ENCODE measurements at regions not wholly inside any gene's neighbourhood (a gene's known extent, or its start where the extent isn't known, plus 50 kb on each side); places are given as distances from the start of the nearest gene placed in this dataset.

DNA sequence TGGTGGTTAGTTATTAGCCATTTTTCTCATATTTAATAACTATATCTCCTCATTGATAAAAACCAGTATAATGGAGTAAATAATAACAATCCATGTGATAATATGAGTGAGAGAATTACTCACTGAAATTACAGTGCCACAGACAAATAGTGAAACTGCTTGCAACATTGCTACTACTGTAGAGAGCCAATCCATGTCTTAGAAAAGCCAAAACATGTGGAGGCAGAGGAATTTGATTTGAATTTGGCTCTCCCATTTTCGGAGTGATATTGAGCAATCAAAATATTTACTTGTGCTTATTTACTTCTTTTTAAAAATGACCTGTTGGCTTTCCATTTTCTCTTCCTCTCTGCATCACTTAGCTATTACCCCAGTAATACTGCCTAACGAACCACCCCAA is 288.3 kb upstream of the TCF4 start:
- H3K79me2 ChIP-seq (ENCODE audit: control insufficient read depth in 1 of 2, insufficient read depth in 2 of 2, low read length in 2 of 2), result no peaks in the 10 kb centered on the region
- no peak overlapping the region for H3K9ac ChIP-seq (replicated peaks in 1 of 4; ENCODE audit: extremely low read depth in 1 of 4, low read depth in 3 of 4, low read length in 3 of 4)
- H2BK15ac ChIP-seq (ENCODE audit: low read length), result no peak overlapping the region
- H3K36me3 ChIP-seq (ENCODE audit: control insufficient read depth in 2 of 4, insufficient read depth in 4 of 4, low read length in 3 of 4), result no peaks in the 10 kb centered on the region
- DNase-seq (ENCODE audit: low read depth in 1 of 2, low spot score in 2 of 2) (no peak), FAIRE-seq (no peak)
- ChIA-PET CTCF (ENCODE audit: partially characterized antibody) (interaction anchor here (1.2 to 1.7 kb wide), 4 partner anchors 11 to 26 kb away, joined by 3 to 5 read pairs (median 5); no protein-coding TSS in a partner anchor), POLR2A (ENCODE audit: partially characterized antibody) (no interaction called here)
- no peak overlapping the region for H2AK5ac ChIP-seq (ENCODE audit: low read depth, low read length)
- H3K4me2 ChIP-seq (ENCODE audit: insufficient read depth in 1 of 2, low read depth in 2 of 2, low read length in 2 of 2), result no peak overlapping the region
- H3K4me1 ChIP-seq (replicated peaks in 1 of 4; ENCODE audit: control insufficient read depth in 3 of 4, insufficient read depth in 4 of 4, low read length in 3 of 4), result peaks cover 0 to 4% (median 0%) of the 10 kb centered on the region in 4 experiments; a peak in 2 of 7 replicates
- H4K20me1 ChIP-seq (replicated peaks in 1 of 2; ENCODE audit: control insufficient read depth in 1 of 2, insufficient read depth in 2 of 2, low read length in 2 of 2), result no peaks in the 10 kb centered on the region
- H2BK120ac ChIP-seq (replicated peaks; ENCODE audit: low read depth, low read length), result no peak overlapping the region
- no peak overlapping the region for H3K56ac ChIP-seq (replicated peaks; ENCODE audit: insufficient read length, low read depth, low read length)
- no peak overlapping the region for H4K91ac ChIP-seq (replicated peaks; ENCODE audit: insufficient read length, low read length)
- no peak overlapping the region for H3K4ac ChIP-seq (replicated peaks; ENCODE audit: insufficient read length, low read depth, low read length)
- no peaks in the 10 kb centered on the region for H3K9me3 ChIP-seq (ENCODE audit: insufficient read depth in 2 of 2, low read depth in 1 of 2, low read length in 1 of 2)
- no peaks in the 10 kb centered on the region for H3K79me1 ChIP-seq (ENCODE audit: low read depth, low read length)
- no peak overlapping the region for H3K14ac ChIP-seq (ENCODE audit: insufficient read length)
- peak; percentile 7; the same call in 1 of the 2 replicates for TF ChIP-seq CEBPB (IDR thresholded peaks at IDR 0.05; ENCODE audit: low read depth, low read length)
- TF ChIP-seq YY1 (IDR thresholded peaks at IDR 0.05; ENCODE audit: low read depth, low read length), result no peak
- H2AFZ ChIP-seq (ENCODE audit: low read length), result no peak overlapping the region
- no peaks in the 10 kb centered on the region for H3K23me2 ChIP-seq (ENCODE audit: low read depth, low read length)
- H4K5ac ChIP-seq (ENCODE audit: insufficient read length, low read depth, low read length), result no peak overlapping the region
- no peak overlapping the region for H2BK5ac ChIP-seq (ENCODE audit: low read depth, low read length)
- H3K27ac ChIP-seq (ENCODE audit: low read depth, low read length), result no peak overlapping the region
- 83% methylated on average over 2 of the region's 2 CpGs; no CpG with 5 or more reads in 1 of the 2 experiments for WGBS, 2 experiments (ENCODE audit: extremely low coverage in 1 of 2, insufficient coverage in 1 of 2, insufficient read length in 1 of 2, insufficient replicate concordance in 2 of 2, low coverage in 1 of 2, low lambda C conversion rate in 2 of 2, missing lambda C conversion rate in 1 of 2)
- H2BK12ac ChIP-seq (ENCODE audit: low read depth, low read length), result no peak overlapping the region
- H3K4me3 ChIP-seq (ENCODE audit: extremely low read depth in 1 of 4, insufficient read depth in 2 of 4, low read depth in 3 of 4, low read length in 4 of 4), result no peak overlapping the region
- H3K27me3 ChIP-seq (replicated peaks in 1 of 4; ENCODE audit: control insufficient read depth in 3 of 4, extremely low read depth in 1 of 4, insufficient read depth in 3 of 4, low read length in 3 of 4), result no peaks in the 10 kb centered on the region
- H4K8ac ChIP-seq (ENCODE audit: extremely low read depth, insufficient read depth, low read length), result no peak overlapping the region
- H2BK20ac ChIP-seq (ENCODE audit: low read length), result no peak overlapping the region
- H3K23ac ChIP-seq (ENCODE audit: insufficient read length), result no peak overlapping the region
- H3K18ac ChIP-seq (ENCODE audit: extremely low read depth, low read length), result no peak overlapping the region

All from H1 (cell line).